22Rv1 (cell line): ENCODE measurements at regions not wholly inside any gene's neighbourhood (a gene's known extent, or its start where the extent isn't known, plus 50 kb on each side); places are given as distances from the start of the nearest gene placed in this dataset.

Experiments used
- ZFX ChIP-seq: fragments of 450-650 bp; IDR thresholded peaks from 2 replicates; pipeline ENCODE4 v1.6.1; 2017; ENCODE audit warnings: antibody characterized with exemption, borderline replicate concordance
- TF ChIP-seq, protein P1 (sequence below): fragments of 450-650 bp; IDR thresholded peaks from 2 replicates; pipeline ENCODE4 v1.5.1; 2017; ENCODE audit warnings: mild to moderate bottlenecking

DNA sequence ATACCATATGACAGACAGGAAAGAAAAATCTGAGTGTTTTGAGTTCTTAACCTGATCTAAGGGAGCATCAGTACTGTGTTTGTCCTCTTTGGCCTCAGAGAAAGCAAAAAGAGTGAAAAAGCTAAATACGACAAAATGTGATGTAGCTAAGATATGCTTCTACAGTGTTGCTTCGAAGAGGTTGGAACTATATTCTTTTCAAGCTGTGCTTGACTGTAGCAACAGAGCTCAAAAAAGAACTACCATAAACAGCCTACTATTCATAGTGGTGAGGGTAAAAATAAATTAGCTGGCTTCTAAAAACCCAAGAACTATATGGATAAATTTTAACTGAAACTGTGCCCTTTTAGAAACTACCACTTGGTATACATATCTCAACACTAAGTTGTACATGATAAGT, 881.8 kb upstream of the PCDH10 start:
- TF ChIP-seq, protein P1, sequence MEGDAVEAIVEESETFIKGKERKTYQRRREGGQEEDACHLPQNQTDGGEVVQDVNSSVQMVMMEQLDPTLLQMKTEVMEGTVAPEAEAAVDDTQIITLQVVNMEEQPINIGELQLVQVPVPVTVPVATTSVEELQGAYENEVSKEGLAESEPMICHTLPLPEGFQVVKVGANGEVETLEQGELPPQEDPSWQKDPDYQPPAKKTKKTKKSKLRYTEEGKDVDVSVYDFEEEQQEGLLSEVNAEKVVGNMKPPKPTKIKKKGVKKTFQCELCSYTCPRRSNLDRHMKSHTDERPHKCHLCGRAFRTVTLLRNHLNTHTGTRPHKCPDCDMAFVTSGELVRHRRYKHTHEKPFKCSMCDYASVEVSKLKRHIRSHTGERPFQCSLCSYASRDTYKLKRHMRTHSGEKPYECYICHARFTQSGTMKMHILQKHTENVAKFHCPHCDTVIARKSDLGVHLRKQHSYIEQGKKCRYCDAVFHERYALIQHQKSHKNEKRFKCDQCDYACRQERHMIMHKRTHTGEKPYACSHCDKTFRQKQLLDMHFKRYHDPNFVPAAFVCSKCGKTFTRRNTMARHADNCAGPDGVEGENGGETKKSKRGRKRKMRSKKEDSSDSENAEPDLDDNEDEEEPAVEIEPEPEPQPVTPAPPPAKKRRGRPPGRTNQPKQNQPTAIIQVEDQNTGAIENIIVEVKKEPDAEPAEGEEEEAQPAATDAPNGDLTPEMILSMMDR = no peak
- TF ChIP-seq ZFX = no peak
